ENCODE measurements at regions not wholly inside any gene's neighbourhood (a gene's known extent, or its start where the extent isn't known, plus 50 kb on each side); places are given as distances from the start of the nearest gene placed in this dataset.
"Not testable (repeated sequence)": the region's sequence is repeated elsewhere in the genome, so short reads cannot be mapped to it uniquely, and the experiment has no call there.

- CTCF ChIA-PET, result no interaction called here
- peaks cover 14% of the 10 kb centered on the region for H3K9me3 Mint-ChIP-seq
- H3K27me3 Mint-ChIP-seq, result peaks cover 2% of the 10 kb centered on the region
- no peak for DNase-seq
- POLR2A ChIA-PET, result no interaction called here
- H3K4me1 Mint-ChIP-seq, result no peaks in the 10 kb centered on the region
- no peak overlapping the region for H3K4me3 Mint-ChIP-seq
- no peaks in the 10 kb centered on the region for H3K36me3 Mint-ChIP-seq (ENCODE audit: low read depth)
- H3K27ac Mint-ChIP-seq, result no peak overlapping the region
These were observed 98.5 kb upstream of the RUFY1 start for GRCh38 chr5:179451828-179452196.

- ChIA-PET POLR2A (no interaction called here), CTCF (no interaction called here)
- no peak for DNase-seq
- peaks cover 10% of the 10 kb centered on the region for H3K9me3 Mint-ChIP-seq
- no peak overlapping the region for H3K27ac Mint-ChIP-seq
- H3K27me3 Mint-ChIP-seq, result peaks cover 2% of the 10 kb centered on the region
- no peaks in the 10 kb centered on the region for H3K4me1 Mint-ChIP-seq
- no peaks in the 10 kb centered on the region for H3K36me3 Mint-ChIP-seq (ENCODE audit: low read depth)
- H3K4me3 Mint-ChIP-seq, result no peak overlapping the region
These were observed 99.1 kb upstream of the RUFY1 start for GRCh38 chr5:179451114-179451827.

- H3K4me1 Mint-ChIP-seq; H3K27ac Mint-ChIP-seq; DNase-seq; H3K9me3 Mint-ChIP-seq; H3K36me3 Mint-ChIP-seq (ENCODE audit: low read depth); H3K27me3 Mint-ChIP-seq; CTCF ChIA-PET; H3K4me3 Mint-ChIP-seq; POLR2A ChIA-PET: not testable (repeated sequence)
These were observed 100.4 kb upstream of the RUFY1 start for GRCh38 chr5:179449950-179450349.

GRCh38 chr5:179448282-179448681 lies 102.1 kb upstream of the RUFY1 start:
- H3K27me3 Mint-ChIP-seq; H3K9me3 Mint-ChIP-seq; CTCF ChIA-PET; H3K4me3 Mint-ChIP-seq; H3K27ac Mint-ChIP-seq; POLR2A ChIA-PET; H3K36me3 Mint-ChIP-seq (ENCODE audit: low read depth); DNase-seq; H3K4me1 Mint-ChIP-seq: not testable (repeated sequence)

- H3K9me3 Mint-ChIP-seq; H3K27me3 Mint-ChIP-seq; H3K36me3 Mint-ChIP-seq (ENCODE audit: low read depth); CTCF ChIA-PET; H3K4me1 Mint-ChIP-seq; H3K4me3 Mint-ChIP-seq; H3K27ac Mint-ChIP-seq; DNase-seq: not testable (repeated sequence)
- POLR2A ChIA-PET, result interaction anchor here (0.6 kb wide), 1 partner anchor 12 kb away, joined by 3 read pairs; no protein-coding TSS in a partner anchor
These were observed 97.0 kb upstream of the ADAMTS2 start for GRCh38 chr5:179442289-179442688.

- Mint-ChIP-seq H3K27me3 (no peaks in the 10 kb centered on the region), H3K36me3 (ENCODE audit: low read depth) (no peaks in the 10 kb centered on the region), H3K9me3 (peaks cover 6% of the 10 kb centered on the region), H3K27ac (no peak overlapping the region), H3K4me3 (no peak overlapping the region), H3K4me1 (no peaks in the 10 kb centered on the region)
- no peak for DNase-seq
- ChIA-PET CTCF (no interaction called here), POLR2A (no interaction called here)
These were observed 94.1 kb upstream of the ADAMTS2 start for GRCh38 chr5:179439181-179439985.

GRCh38 chr5:179438461-179438860 lies 93.2 kb upstream of the ADAMTS2 start:
- Mint-ChIP-seq H3K27me3 (no peaks in the 10 kb centered on the region), H3K9me3 (peaks cover 9% of the 10 kb centered on the region), H3K36me3 (ENCODE audit: low read depth) (no peaks in the 10 kb centered on the region), H3K4me3 (no peak overlapping the region), H3K27ac (no peak overlapping the region), H3K4me1 (no peaks in the 10 kb centered on the region)
- CTCF ChIA-PET, result no interaction called here
- DNase-seq, result no peak
- POLR2A ChIA-PET, result no interaction called here

- Mint-ChIP-seq H3K27ac (no peak overlapping the region), H3K4me3 (no peak overlapping the region), H3K27me3 (no peaks in the 10 kb centered on the region), H3K4me1 (no peaks in the 10 kb centered on the region), H3K9me3 (peaks cover 11% of the 10 kb centered on the region), H3K36me3 (ENCODE audit: low read depth) (no peaks in the 10 kb centered on the region)
- DNase-seq, result no peak
- POLR2A ChIA-PET, result no interaction called here
- CTCF ChIA-PET, result no interaction called here
These were observed 92.8 kb upstream of the ADAMTS2 start for GRCh38 chr5:179438011-179438441.

- DNase-seq, result no peak
- Mint-ChIP-seq H3K27ac (no peak overlapping the region), H3K27me3 (no peaks in the 10 kb centered on the region), H3K4me1 (no peaks in the 10 kb centered on the region), H3K9me3 (peaks cover 11% of the 10 kb centered on the region), H3K36me3 (ENCODE audit: low read depth) (no peaks in the 10 kb centered on the region), H3K4me3 (no peak overlapping the region)
- POLR2A ChIA-PET, result no interaction called here
- CTCF ChIA-PET, result no interaction called here
These were observed 92.2 kb upstream of the ADAMTS2 start for GRCh38 chr5:179437341-179438001.

- Mint-ChIP-seq H3K36me3 (ENCODE audit: low read depth) (no peaks in the 10 kb centered on the region), H3K4me1 (no peaks in the 10 kb centered on the region), H3K4me3 (no peak overlapping the region), H3K27ac (no peak overlapping the region), H3K9me3 (peaks cover 10% of the 10 kb centered on the region), H3K27me3 (no peaks in the 10 kb centered on the region)
- no peak for DNase-seq
- ChIA-PET CTCF (no interaction called here), POLR2A (no interaction called here)
These were observed 91.3 kb upstream of the ADAMTS2 start for GRCh38 chr5:179436321-179437122.

GRCh38 chr5:179435731-179436315 lies 90.6 kb upstream of the ADAMTS2 start:
- H3K9me3 Mint-ChIP-seq, result peaks cover 10% of the 10 kb centered on the region
- H3K4me1 Mint-ChIP-seq, result no peaks in the 10 kb centered on the region
- H3K27ac Mint-ChIP-seq, result no peak overlapping the region
- DNase-seq, result no peak
- H3K4me3 Mint-ChIP-seq, result no peak overlapping the region
- ChIA-PET POLR2A (no interaction called here), CTCF (no interaction called here)
- H3K27me3 Mint-ChIP-seq, result no peaks in the 10 kb centered on the region
- H3K36me3 Mint-ChIP-seq (ENCODE audit: low read depth), result no peaks in the 10 kb centered on the region

- Mint-ChIP-seq H3K4me1 (no peaks in the 10 kb centered on the region), H3K36me3 (ENCODE audit: low read depth) (no peaks in the 10 kb centered on the region), H3K27me3 (no peaks in the 10 kb centered on the region), H3K4me3 (no peak overlapping the region), H3K9me3 (peaks cover 10% of the 10 kb centered on the region), H3K27ac (no peak overlapping the region)
- CTCF ChIA-PET, result no interaction called here
- DNase-seq, result no peak
- POLR2A ChIA-PET, result no interaction called here
These were observed 89.9 kb upstream of the ADAMTS2 start for GRCh38 chr5:179435181-179435580.

- CTCF ChIA-PET, result interaction anchor here (0.6 kb wide), 1 partner anchor 207 kb away, joined by 3 read pairs; no protein-coding TSS in a partner anchor
- Mint-ChIP-seq H3K4me3 (no peak overlapping the region), H3K27me3 (no peaks in the 10 kb centered on the region), H3K4me1 (no peaks in the 10 kb centered on the region), H3K9me3 (peaks cover 10% of the 10 kb centered on the region), H3K36me3 (ENCODE audit: low read depth) (no peaks in the 10 kb centered on the region), H3K27ac (no peak overlapping the region)
- POLR2A ChIA-PET, result no interaction called here
- no peak for DNase-seq
These were observed 87.3 kb upstream of the ADAMTS2 start for GRCh38 chr5:179432547-179432946.
